NT2/D1 (cell line): ENCODE measurements at regions not wholly inside any gene's neighbourhood (a gene's known extent, or its start where the extent isn't known, plus 50 kb on each side); places are given as distances from the start of the nearest gene placed in this dataset.

Experiments
- SUZ12 ChIP-seq: IDR thresholded peaks from 2 replicates; pipeline ENCODE4 v1.6.1; 2011; ENCODE audit not compliant: insufficient read length, insufficient read depth; ENCODE audit errors: extremely low read depth
- YY1 ChIP-seq: IDR thresholded peaks from 2 replicates; pipeline ENCODE4 v1.6.1; 2011; ENCODE audit not compliant: insufficient read length, insufficient read depth

GRCh38 chr5:91464886-91465646, 81.9 kb upstream of the ARRDC3 start:
- TF ChIP-seq SUZ12 (no peak), YY1 (no peak)
